NCI-H146 treated with DMSO at 0.1 percent for 48 hours (cell line): ENCODE measurements at regions not wholly inside any gene's neighbourhood (a gene's known extent, or its start where the extent isn't known, plus 50 kb on each side); places are given as distances from the start of the nearest gene placed in this dataset.
"Not testable (repeated sequence)": the region's sequence is repeated elsewhere in the genome, so short reads cannot be mapped to it uniquely, and the experiment has no call there.

Experiments
- DNase-seq: peaks from one replicate; lab custom pipeline; 2025; ENCODE audit not compliant: unreplicated experiment; lab: John Stamatoyannopoulos, UW

DNA sequence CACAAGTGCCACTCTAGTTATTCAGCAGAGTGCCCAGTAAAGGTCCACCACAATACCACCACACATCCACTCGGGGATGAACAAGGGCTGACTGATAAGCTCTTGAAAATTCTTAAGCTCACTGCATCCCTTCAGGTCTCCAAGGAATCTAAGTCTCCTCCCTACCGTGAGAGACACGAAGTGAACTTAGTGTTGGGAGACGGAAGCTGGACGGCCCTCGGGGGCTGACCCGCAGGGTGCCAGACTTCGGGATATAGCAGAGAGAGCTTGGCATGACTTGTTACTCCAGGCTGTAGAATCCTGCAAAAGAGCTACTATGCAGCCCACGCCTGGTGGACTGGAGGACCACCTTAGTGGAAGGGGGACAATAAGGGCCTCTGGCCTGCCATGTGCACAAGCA lies 75.1 kb downstream of the LYZL1 start:
- not testable (repeated sequence) for DNase-seq

DNA sequence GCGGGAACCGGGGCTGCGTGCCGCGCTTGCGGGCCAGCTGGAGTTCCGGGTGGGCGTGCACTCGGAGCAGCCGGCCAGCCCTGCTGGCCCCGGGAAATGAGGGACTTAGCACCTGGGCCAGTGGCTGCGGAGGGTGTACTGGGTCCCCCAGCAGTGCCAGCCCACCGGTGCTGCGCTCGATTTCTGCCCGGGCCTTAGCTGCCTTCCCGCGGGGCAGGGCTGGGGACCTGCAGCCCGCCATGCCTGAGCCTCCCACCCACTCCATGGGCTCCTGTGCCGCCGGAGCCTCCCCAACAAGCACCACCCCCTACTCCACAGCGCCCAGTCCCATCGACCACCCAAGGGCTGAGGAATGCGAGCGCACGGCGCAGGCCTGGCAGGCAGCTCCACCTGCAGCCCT lies 77.3 kb downstream of the LYZL1 start:
- DNase-seq = not testable (repeated sequence)

DNA sequence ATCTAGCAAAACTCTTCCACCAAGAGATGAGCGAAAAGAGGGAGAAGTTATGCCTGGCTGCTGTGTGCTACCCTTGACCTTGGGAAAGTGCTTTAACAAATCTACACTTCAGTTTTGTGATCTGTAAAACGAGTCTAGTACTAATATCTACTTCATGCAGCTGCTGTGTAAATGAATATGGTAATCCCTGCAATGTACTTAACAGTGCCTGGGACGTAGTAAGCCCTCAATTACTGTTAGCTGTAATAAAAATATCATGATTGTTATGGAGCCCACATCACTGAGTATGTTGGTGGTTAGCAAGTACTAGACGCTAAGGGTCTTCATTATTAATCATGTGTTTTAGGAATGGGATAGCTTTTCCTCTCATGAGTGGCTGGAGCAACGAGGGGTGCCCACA lies 80.5 kb downstream of the LYZL1 start:
- DNase-seq = no peak

DNA sequence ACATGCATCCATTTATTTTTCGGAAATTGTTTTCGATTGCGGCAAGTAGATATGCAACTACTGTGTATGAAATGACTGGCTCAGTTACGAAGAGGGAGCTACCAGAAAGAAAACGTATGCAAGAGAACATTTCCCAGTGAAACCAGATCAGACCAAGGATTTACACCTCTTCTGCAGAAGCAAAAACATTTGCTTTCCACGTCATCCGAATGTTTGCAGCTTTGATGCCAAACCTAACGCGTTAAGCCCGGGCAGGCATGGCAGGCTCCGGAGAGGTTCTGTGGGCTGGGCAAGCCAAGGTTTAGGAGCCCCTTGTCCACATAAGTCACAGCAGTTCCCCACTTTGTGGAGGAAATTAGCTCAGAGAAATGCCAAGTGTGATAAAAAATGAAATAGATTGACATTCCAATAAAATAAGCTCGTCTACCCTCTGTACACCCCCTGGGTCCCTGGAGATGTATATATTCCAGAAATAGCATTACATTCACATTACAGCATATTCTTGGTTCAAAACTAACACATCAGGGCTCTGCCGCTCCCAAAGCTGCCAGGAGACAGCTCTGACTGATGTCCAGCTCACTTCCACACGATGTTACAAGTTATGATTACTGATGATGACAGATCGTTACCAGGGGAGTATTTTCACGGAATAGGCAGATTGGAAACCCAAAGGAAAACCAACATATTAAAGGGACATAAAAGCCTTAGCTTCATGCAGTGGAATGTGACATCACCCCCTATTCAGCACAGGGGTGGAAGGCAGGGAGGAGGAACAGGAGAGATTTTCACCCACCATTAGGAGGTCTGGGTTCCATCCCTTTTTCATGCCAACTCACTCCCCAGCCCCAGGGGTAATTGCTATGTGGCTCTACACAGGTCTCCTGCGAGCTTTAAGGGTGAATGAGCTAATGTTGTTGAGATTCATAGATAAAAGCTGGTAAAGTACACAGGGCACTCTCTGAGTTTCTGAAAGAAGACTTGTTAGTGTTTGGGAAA lies 81.5 kb downstream of the LYZL1 start:
- no peak for DNase-seq

DNA sequence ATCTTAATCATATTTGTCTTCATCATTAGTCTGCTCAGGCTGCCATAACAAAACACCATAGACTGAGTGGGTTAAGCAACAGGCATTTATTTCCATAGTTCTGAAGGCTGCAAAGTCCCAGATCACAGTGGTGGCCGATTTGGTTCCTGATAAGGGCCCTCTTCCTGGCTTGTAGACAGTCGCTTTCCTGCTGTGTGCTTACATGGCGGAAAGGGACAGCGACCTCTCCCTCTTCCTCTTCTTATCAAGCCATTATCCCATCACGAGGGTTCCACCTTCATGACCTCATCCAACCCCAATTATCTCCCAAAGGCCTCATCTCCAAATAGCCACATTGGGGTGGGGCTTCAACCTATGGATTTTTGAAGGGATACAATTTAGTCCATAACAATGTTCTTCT lies 84.0 kb downstream of the LYZL1 start:
- peak; percentile 5 for DNase-seq

DNA sequence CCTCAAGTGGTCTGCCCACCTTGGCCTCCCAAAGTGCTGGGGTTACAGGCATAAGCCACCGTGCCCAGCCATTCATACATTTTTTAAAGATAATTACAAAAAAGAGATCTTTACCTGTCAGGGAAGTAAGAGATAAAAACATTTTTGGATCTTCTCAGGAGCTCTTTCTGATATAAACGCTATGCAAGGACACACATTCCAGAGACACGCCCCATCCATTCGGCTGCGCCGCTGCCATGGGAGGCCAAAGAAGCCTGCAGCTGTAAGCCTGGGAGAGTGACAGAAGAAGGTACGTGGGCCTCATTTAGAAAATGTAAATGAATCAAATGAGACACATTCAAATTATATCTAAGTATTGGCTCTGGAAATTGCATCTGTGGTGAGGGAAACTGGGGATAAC lies 85.3 kb downstream of the LYZL1 start:
- DNase-seq = no peak

DNA sequence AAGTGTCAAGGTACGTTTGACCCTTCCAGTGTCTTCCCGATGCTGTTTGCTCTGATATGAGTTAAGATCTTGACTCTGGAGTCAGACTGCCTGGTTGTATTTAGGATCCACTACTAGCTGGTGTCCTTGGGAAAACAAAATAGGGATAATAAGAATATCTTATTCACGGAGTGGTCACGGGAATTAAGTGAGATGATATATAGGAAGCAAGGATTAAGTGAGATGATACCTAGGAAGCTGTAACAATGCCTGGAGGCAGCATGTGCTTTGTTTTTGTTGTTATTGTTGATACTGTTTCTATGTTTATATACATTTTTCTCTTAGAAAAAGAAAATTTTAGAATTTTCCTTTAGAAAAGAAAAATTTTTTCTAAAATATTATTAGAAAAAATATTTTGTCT lies 87.0 kb downstream of the LYZL1 start:
- DNase-seq = no peak

DNA sequence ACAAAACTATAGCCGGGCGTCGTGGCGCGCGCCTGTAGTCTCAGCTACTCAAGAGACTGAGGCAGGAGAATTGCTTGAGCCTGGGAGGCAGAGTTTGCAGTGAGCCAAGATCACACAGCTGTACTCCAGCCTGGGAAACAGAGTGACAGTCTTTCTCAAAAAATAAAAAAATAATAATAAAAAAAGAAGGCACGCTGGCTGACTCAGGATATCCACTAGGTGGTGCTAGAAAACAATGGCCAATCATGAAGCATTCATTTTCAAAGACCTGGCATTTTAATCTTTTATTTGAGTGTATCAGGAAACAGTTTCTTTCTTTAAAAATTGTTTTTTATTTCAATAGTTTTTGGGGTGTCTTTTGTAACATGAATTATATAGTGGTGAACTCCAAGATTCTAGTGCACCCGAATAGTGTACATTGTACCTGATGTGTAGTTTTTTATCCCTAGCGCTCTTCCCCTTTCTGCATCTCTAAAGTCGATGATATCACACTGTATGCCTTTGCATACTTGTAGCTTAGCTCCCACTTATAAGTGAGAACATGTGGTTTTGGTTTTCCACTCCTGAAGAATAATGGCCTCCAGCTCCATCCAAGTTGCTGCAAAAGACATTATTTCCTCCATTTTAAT lies 88.6 kb downstream of the LYZL1 start:
- peak; percentile 26 for DNase-seq

DNA sequence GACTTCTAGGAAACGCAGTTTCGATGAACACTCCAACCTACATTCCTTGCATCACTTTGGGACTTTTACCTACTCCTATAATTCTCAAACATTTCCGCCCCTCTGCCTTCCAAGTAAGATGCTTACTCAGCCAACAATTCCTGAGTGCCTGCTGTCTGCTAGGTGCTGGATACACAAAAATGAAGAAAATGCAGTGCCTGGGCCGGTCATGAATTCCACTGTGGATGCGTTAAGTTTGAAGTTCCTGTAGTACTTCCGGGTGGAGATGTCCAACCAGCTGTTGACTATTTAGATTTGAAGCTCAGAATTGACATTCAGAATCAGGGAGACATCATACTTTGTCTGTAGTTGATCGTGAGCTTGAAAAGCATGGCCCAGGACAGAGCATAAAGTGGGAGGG lies 89.2 kb downstream of the LYZL1 start:
- no peak for DNase-seq

DNA sequence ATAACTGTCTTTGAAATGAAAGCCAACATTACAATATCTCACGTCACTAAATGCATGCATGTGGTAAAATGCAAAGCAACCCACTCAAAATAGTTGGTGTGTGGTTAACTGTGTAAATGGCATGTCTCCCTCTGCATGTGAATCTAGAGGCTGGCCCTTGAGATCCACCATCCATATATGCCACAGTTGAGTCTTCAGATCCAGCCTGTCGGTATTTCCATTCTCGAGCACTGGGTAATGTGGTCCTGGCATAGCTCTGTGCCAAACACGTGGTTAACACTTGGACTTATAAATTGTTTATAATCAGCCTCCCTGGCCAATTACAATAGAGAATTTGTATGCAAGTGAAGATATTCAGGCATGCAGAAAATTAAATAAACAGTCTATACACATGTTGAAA lies 90.3 kb downstream of the LYZL1 start:
- DNase-seq = no peak

DNA sequence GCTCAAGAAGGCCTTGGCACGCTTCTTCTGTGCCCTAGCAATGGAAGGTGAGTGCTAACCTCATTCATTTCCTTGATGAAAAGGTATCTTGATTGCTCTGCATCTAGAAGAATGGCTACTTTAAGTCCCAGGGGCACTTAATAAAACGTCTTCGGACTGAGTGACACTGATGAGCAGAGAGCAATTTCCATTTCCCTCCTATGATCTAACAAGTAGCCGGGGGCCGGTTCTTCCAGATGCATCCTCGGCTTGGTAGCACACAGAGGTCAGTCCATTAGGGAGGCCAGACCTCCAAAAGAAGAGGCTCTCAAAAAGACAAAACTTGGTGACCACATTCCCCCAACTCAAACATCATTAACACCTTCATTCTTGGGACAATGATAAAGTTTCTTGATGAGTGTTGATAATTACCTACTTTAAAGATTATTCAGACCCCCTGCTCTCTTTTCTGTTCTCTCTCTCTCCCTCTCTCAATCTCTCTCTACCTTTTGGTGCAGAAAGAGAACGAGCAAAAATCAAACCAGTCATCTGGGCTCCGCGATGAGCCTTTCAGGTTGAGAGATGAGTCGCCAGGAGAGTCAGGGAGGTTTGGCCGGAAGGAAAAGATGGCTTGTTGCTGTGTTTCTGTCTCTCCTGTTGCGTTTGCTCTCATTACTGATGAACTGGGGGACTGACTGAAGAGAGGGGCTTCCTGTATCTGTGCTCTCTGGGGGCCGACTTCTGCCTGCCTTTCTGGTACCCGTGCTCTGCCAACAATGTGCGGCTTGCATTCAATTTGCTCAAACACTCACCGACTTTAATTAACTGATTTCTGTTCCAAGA lies 91.1 kb downstream of the LYZL1 start:
- not testable (repeated sequence) for DNase-seq

DNA sequence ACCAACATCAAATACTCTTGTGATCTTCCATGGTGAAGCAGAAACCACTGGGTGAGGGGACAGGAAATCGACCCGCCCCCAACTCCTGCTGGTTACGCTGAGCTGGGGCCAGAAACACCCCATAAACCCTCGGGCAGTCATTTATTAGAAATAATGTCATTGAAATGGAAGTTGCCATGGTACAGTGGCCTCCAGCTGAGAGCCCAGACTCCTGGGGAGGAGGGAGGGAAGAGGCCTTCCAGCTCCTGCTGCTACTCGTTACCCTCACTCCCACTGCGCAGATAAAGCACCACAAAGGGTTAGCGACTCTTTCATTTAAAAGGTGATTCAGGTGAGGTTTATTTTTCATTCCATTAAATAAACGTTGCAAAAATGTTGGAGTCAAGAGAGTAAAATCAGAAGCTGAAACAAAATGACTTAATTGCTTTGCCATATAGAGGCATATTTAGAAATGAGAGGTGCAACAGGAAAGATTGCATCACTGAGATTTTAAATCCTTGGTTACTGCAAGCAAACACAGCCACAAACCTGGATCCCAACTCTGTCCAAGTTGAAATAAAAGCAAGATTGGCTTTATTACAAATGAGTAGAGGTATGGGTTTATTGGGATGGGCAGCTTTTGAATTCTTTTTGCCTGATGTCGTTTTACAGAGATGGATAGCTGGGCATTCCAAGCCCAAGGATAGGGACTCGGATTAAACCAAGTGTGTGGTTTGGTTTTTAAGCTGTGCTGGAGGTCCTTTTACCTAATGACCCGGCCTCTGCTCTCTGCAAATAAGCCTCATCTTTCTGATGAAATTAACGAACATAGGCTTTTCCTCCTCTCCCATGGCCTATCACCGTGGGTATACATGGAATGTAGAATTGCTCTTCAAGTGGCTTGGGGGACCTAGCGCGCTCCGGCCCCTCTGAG lies 92.0 kb downstream of the LYZL1 start:
- DNase-seq = peak; percentile 77

DNA sequence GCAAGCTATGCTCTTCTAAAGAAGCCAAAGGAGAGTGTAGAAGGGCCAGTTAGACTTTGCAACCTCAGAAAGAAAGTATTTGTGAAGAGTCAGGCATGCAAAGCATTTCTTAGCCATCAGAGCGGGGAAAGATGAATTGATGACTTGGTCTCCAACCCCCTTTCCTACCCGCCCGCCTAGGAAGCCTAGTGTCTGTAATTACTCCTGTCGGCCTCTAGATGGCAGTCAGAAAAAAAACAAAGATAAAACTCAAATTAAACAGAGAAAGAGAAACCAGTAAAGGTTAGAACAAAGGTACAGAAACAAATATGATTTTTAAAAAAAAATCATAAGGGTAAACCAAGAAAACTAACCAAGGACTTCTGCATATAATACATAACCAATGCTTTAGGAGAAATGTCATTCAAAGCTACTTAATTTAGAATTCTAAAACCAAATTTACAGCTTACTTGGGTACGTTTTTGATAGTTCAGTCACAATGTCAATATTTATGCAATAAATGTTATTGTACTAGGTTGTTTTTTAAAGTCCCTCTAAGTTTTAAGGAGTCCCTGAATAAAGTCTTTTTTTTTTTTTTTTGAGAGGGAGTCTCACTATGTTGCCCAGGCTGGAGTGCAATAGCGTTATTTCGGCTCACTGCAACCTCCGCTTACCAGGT lies 97.6 kb downstream of the LYZL1 start:
- DNase-seq = peak; percentile 57

DNA sequence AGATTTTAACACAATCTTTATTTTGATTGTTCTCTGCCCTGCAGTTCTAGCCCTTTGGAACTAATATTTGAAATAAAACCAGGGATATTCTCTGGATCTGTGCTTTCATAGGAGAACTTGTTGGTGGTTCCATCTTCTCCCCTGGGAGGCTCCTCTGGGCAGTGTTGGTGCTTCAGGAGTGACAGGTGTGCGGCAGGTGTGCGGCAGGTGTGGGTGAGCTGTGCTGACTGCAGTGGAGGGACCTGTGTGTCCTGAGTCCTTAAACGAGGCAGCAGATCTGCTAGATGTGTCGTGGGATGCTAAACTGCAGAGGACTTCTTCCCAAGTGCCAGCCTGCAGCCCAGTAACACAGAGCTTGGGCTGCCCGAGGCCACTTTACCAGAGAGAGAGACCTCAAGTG lies 98.4 kb downstream of the LYZL1 start:
- DNase-seq = peak; percentile 89

DNA sequence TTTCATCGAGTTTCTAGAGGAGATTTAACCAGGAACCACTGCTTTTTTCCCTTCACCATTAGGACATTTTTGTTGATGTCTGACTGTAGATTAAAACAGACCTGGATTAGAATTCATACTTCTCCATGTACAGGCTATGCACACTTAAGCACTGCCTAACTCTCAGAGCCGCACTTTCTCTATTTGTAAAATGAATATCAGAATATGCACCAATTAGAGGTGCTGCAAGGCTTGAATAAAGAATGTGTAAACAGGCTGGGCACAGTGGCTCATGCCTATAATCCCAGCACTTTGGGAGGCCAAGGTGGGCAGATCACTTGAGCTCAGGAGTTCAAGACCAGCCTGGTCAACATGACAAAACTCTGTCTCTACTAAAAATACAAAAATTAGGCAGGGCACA lies 99.2 kb downstream of the LYZL1 start:
- DNase-seq = not testable (repeated sequence)

DNA sequence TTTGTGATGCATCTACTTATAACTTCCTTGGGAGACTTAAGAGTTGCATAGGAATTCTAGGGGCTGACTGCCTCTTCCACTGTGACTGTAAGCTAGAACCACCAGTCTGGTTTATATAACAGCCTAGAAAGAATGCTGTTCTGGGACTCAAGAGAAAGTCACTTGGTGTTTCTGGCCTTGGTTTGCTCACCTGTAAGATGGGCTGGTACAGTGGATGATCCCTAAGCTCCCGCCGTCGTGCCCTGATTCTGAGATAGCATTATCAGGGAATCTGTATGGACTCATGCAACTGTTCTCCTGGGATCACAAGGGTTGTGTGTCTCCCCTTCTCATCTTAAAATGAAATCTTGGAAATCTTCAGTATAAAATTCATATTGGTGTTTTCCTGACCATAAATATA lies 100.6 kb downstream of the LYZL1 start:
- DNase-seq = no peak

DNA sequence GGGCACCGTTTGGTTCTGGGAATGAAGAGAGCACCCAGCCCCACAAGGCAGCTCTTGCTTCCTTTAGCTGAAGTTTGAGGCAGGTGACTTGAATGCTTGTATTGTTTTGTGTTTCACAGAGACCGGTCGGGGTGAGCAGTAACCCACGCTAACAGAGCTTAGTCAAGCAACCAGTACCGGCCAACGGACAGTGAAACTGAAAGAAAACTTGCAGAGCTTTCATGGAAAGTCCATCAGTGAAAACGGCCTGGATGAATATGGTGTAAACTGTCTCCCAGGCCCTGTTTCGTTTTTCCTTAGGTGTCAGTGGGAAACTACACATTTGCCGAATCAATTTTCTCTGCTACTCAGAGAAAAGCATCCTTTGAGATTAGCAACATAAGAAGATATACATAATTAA lies 101.1 kb downstream of the LYZL1 start:
- no peak for DNase-seq

DNA sequence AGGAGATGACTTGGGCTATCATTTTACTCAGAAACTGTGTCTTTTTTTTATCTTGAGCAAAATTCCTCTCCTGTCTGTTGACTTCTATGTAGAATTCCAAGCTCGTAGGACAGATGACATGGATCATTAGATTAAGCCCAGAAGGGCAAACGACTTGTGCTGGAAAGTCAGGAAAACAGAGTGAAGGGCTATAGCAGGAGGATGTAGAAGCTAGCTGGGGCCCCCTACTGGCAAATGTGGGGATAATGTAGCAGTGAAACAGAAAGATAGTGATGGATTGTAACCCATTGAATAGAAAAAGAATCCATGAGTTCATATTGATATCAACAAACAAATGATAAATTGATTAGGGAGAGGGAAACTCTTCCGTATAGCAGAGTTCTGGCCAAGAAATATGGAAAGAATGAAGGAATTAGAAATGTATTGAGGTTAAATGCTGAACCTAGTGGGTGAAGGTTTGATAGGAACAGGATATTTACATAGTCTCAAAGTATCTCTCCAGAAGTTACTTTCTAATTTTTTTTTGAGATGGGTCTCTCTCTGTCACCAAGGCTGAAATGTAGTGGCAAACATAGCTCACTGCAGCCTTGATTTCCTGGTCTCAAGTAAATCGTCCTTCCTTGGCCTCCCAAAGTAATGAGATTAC lies 103.6 kb downstream of the LYZL1 start:
- peak; percentile 74 for DNase-seq

DNA sequence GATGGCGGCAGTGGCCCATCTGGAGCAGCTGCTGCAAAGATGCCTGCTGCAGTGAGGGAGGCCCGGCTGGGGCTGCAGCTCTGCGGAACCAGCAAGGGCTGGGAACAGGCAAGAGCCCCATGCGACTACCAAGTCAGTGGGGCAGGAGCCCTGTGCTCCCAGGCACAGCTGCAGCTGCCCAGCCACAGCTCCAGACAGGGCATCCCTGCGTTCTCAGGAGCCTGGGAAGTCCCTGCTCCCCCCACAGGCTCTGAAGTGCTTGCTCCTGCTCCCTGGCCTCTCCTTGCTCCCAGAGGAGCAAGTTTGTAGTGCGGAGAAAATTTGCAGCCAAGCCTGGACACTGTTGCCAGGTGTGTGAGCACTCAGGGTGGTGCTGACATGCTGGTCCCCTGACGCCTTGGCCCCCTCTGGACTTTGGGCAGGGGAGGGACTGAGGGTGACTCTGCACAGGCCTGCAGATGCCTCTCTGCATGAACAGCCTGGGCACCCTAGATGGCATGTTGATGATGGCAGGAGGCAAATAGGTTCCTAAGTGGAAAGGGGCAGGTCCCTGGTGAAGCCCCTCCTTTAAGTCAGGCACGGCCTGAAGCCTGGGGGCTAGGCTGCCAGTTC lies 105.6 kb downstream of the LYZL1 start:
- DNase-seq = no peak
